HG02759 (cell line): ENCODE measurements at regions not wholly inside any gene's neighbourhood (a gene's known extent, or its start where the extent isn't known, plus 50 kb on each side); places are given as distances from the start of the nearest gene placed in this dataset.

Experiments used
- ATAC-seq: cut with Tn5 transposase; IDR thresholded peaks from one replicate; pipeline ENCODE4 v1.9.1; 2021; ENCODE audit warnings: mild to moderate bottlenecking, moderate library complexity; ENCODE audit not compliant: unreplicated experiment

DNA sequence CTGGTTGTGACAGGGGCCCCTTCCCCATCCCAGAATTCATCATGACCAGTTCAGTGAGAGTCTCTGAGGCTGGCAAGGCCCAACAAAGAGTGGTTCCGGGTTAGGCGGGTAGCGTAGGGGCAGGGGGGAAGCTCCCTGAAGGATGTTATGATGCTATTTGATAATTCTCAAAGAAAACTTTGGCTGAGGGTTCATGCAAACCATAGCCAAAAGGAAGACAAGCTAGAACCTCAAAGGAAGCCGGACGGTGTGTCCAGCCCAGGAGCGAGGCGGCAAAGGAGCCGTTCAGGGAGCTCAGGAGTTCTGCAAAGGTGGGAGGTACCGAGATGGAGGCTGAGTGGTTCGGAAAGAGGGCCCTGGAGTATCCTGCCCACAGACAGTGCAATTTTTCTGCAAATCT, 226.8 kb upstream of the RAB6C start:
- ATAC-seq = no peak

DNA sequence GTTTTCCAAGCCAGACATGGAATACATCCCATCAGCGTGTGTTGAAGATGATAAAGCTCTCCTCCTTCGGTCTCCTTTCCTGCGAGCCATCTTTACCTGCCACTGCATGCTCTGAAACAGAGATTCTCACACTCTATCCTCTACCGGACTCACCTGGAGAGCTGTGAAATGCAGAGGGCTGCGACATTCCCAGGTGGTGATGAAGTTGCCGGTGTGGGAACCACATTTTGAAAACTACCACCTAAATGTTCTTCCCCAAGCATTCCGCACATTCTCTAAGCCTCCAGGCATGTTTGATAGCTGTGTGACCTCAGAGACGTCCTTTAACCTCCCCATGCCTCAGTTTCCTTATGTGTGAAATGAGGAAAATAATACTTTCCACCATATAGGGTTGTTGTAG, 226.2 kb upstream of the RAB6C start:
- ATAC-seq = no peak

DNA sequence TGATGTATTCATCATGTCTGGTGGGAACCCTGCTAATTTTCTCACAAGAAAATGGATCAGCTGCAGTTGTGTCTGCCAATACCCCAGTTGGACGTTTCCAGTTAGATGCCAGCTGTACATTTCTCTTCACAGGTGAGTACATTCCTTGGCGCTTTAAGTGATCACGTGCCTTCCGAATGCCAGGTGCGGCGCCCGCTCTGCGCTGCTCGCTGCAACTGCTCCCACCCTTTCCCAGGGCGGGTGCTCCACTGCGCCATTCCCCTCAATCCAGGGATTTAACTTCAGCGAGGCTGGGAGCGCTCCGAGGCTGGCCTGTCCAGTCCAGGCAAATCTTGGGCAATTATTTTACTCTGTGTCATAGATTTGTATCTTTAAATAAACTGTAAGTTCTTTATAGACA, 225.0 kb upstream of the RAB6C start:
- ATAC-seq = no peak

DNA sequence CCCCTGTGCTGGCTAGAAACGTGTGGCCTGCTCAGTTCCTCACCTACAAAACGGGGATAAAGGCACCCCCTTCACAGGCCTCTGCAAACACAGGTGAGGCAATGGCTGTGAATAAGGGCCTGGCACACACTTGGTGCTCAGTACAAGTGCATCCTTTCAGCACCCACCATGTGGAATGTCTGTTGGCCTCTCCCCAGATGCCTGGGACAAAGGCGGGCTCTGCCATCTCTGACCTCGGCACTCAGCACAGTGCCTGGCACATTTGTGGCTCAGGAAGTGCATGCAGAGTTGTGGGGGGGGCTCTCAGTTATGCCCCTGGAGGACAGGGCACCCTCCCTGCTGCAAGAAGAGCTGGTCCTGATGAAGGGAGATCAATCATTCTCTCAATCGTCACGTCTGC, 224.6 kb upstream of the RAB6C start:
- ATAC-seq = no peak

DNA sequence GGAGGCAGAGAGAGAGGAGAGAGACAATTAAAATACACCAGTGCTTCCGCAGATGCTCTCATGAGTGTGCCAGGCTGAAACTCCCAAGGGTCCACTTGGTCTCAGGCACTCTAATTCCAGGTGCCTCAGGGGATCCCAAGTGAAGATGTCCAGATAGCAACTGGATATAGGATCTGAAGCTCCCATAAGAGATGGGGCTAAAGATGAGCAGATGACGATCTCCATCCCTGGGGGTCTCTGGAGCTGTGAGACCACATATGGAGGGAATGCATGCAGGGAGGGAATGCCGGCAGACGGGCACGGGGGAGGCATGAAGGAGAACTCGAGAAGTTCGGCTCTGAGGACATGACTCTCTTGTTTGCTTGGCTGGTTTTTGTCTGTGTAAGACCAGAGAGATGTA, 223.7 kb upstream of the RAB6C start:
- no peak for ATAC-seq

DNA sequence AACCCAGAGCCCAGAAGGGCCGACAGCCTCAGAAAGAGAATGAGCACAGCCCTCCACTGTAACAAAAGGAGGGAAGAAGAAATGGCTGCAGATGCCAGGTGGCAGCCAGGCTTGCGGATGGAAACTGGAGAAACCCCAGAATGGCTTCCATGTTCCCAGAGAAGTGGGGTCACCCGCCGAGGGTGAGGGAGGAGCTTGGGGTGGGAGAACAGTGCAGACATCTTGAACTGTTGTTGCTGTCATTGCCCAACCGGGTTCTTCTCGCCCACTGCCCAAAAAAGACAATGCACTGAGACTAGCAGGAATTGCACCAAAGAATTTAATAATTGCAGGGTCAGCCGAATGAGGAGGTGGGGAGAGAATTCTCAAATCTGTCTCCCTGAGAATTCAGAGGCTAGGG, 223.2 kb upstream of the RAB6C start:
- ATAC-seq = no peak

DNA sequence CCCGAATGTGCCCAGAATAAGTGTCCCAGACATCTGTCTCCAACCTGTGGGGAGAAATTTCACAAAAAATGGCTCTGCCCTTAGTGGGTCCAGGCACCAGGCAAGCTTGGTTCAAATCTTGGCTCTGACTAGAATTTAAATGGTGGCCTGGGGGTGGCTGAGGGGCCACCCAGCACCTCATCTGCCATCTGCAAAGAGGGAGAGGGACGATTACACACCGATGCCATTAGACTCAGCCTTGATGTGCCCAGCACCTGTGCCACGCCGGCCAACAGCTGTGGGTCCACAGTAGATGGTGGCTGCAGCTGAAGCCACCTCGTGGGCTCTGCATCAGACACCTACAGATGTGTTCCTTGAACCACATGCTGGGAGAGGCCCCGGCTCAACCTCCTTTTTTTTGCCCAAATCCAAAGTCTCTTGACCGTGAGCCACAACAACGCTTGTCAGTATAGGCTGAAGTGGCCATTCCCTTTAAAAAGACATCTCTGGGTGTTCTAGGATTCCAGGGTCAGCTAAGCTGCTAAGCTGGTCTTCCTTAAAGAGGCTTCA, 222.0 kb upstream of the RAB6C start:
- no peak for ATAC-seq

DNA sequence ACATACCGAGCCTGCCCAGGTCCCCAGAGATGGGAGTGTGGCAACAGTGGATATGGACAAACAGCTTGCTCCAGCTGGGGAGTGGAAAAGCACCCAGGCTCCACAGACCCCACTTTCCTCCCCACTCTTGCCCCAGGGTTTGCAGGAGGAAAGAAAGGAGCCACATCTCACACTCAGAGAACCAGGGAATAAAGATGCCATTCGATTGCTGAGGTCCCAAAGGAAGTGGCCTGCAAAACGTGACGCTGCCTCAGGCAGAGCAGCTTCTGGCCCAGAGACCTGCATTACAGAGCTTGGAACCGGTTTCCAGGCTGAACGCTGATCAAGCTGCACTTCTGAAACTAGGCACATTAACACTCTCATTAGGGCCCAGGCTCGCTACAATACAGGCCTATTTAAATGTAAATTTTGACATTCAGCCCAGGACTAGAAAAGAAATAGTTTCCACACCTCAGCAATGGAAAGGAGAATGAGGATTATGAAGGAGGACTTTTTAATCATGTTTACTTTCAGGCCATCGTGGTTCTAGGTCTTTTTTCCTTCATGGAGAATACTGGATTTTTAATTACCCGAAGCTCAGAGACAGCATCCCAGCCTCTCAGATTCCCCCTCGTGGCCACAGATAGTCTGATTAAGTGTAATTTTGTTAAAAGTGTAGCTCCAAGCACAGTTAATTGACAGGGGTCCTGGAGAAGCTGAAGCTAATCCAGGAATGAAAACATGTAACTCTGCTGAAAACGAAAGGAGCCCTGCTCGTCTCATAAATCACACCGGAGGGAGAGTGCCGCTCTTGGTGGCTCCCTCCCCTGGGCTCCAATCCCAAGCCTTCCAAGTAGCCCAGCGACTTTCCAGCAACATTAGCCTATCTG, 221.3 kb upstream of the RAB6C start:
- no peak for ATAC-seq

DNA sequence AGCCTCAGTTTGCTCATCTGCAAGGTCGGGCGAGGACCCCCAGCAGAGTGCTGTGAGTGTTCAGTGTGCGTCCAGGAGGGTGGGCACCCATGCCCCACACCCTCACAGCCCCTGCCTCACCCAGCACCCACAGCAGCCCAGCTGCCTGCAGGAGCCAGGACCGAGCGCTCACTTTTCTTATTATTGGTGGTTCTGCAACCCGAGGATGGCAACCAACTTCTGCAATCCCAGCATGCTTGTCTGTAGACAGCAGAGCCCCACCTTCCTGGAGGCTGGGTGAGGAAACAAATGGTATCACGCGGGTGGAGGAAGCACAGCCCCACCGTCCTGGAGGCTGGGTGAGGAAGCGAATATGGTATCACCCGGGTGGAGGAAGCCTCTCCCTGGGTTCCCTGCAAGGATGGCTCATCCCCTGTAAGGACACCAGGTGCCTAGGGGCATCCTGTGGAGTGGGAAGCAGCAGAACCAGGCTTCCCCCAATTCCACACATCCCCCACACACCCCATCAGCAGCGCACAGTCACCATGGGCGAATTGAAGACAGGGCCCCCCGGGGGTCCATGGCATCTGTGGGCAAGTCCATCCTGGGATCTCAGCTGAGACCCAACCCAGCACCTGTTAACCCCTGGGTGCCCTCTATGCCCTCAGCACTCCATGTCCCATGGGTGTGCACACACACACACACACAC, 220.5 kb upstream of the RAB6C start:
- no peak for ATAC-seq

DNA sequence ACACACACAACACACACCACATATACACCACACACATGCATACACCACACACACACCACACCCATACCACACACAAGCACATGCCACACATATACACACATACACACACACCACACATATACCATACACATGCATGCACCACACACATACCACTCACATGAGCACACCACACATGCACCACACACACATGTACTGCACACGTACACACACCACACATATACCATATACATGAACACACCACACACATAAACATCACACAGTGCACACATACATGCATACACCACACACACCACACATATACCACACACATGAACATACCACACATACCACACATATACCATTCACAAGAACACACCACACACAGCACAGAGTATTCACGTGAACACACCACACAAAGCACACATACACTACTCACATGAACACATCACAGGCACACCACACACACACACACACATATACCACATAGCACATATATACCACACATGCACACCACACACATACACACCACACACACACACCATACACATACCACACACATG, 219.9 kb upstream of the RAB6C start:
- no peak for ATAC-seq

DNA sequence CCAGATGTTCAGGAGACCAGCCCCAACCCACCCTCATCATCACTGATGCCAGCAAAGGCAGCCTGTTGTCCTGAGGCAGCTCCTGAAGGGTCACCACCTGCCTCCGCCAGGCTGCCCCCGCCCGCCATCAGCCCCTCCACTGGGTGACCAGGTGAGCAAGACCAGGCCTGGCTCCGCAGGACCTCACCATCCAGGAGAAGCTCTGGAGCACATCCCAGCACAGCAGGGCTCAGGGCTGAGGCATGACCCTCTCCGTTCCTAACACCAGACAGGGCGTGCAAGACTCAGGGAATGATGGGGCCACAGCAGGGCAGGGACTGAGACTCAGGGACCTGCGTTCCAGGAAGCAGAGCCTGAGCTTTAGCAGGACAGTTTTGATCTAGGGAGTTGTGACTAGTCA, 218.8 kb upstream of the RAB6C start:
- ATAC-seq = no peak

DNA sequence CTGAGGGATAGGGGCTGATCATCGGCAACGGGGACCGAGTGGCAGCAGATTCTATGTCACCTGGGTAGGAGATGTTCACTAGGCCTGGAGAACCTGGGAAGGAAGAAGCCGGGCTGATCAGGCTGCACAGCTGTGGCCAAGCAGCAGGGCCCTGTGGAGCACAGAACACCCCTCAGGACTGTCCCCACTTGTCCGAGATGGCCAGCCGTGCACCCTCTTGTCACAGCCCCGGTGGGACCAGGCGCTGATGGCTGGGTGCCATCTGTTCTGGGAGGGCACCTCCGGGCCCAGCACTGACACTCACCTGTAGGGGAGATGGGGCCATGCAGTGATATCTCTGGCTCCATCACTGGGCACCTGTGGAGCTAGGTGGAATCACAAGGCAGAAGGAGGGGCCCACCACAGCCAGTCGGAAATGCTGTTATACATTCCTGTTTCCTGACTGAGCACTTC, 217.9 kb upstream of the RAB6C start:
- no peak for ATAC-seq

DNA sequence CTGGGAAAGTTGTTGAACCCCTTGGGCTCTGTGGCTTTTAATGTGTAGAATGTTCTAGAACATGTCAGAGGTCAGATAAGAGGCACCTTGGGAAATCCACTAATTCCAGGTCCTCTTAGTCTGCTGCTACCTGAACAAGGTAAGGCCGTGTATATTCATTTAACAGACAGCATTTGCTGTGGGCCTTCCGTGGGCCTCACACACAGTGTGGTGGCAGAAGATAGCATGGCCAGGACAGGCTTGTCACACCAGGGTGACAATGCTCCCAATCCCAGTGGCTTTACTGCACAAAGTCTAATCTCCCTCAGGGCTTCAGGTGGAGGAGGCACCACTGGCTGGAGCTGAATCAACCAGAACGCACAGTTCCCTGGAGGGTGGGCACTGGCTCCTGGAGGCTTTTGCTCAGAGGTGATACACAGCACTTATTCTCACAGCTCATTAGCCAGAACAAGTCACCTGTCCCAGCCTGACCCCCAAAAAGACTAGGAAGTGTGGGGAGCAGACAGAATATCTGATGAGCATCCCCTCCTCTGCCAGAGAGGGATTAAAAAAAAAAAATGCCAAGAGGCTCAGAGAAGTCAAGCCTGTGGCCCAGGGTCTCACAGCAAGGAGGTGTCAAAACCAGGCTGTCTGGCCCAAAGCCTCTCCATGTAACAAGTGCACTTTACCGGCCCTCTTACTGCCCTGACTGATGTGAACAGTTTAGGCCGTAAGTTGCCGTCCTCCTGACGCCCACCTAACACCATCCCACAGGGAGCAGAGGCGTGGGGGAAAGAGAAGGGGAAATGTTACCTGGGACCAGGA, 216.9 kb upstream of the RAB6C start:
- no peak for ATAC-seq

DNA sequence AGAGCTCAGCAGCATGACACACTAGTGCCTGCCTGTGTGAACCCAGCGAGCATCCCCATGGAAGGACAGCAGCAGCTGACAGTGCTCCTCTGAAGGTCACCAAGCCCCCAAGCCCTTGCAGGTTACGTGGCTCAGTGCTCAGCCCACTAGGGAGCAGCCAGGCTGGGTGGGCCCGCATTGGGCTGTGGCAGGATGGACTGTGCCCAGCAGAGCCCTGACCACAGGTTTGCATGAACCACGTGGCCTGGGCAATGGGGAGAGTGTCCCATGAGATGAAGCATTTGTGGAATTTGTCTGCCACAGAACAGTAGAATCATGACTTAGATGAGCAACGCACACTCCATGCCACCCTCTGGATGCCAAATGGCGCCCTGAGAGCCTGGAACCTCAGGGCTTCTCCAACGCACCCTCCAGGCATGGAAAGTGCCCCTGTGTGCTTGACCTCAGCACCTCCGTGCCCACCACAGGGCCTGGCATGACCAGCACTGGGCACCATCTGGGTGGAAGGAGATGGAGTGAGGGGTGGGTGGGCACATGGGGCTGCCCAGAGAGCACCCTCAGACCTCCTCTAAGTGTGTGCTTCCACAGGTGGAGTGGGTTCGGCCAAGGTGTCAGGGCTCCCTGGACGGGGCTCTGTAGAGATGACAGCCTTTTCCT, 216.1 kb upstream of the RAB6C start:
- ATAC-seq = no peak

DNA sequence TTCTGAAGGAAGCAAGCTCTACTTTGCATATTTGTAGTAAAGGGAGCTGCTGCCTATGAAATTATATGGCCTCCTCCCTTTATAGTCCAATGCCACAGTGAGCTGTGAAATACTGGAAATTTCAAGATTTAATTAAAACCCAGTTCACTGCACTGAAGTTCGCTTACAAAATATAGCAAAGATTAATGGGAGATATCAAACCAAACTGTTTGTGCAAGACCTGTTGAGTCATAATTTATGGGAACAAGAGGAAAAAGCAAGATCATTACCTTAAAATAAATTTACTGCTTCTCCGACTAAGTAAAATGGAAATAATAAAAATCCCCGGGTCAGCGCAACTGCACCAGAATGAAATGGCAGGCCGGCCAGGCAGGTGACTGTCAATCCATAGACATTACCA, 215.5 kb upstream of the RAB6C start:
- ATAC-seq = no peak

DNA sequence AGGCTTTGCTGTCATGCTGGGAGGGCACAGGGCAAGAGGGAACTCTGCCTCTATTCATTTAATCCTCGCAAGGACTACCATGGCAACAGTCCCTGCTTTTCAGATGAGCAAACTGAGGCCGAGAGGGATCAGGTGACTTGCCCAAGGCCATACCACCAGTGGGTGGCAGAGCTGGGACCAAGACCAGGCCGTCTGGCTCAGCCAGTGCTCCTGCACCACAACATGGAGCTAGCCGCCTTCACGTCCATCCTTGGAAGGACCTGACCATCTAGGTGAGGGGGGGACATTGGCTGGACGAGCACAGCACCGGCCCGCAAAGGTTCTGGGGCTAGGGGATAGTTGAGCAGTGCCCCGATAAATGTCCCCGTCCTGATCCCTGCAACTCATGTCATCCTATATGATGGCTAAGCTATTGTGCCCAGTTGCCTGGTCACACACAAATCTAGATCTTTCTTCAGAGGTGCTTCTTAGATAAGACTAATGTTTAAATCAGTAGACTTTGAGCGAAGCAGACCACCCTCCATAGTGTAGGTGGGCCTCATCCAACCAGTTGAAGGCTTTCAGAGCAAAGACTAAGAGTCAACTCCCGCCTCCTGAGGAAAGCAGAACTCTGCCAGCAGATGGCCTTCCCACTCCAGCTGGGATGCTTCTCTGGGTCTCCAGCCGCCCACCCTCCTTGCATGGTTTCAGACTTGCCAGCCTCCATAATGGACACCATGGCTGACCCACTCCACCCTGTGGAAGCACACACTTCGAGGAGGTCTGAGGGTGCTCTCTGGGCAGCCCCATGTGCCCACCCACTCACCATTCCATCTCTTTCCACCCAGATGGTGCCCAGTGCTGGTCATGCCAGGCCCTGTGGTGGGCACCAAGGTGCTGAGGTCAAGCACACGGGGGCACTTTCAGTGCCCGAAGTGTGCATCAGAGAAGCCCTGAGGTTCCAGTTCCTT, 214.8 kb upstream of the RAB6C start:
- no peak for ATAC-seq

DNA sequence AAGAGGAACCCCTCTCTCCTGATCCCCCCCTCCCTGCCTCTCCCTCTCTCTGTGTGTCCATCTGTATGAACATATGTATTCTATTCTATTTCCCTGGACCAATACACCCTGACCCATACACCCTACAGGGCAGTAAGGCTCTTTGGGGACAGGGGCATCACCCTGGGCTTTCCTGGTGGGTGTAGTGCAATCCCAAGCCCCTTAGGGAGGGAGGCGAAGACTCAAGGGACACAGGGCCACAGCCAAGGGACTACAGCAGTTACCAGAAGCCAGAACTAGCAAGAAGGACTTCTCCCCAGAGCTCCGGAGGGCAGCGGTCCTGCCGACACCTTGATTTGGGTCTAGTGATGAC, 214.2 kb upstream of the RAB6C start:
- no peak for ATAC-seq

DNA sequence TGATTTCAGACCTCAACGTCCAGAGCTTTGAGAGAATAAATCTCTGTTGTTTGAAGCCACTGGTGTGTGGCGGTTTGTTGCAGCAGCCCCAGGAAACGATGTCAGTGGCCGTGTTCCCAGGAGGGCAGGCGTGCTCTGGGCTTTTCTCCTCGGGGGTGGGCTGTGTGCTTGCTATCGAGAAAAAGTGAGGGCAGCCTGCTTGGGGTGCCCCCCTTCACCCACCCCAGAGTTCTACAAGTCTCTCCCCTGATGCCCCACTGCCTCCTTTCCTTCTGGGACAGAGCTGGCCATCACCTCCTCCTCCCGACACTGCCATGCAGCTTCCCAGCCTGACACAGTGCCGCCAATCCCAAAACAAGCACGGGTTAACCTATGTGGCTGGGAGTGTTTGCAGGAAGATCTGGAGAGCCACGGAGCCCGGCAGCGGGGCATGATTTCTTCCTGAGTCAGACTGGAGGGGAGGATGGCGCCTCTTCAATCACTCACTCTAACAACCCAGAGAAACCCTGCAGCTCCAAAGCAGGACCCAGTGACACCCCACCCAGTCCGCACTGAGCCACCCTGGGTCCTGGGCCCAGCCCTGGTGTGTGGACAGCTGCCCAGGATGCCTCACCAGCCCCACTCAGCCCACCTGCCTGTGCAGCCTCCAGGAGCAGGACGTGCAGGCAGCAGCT, 213.7 kb upstream of the RAB6C start:
- ATAC-seq = no peak
